SK-N-SH (cell line): ENCODE measurements at regions not wholly inside any gene's neighbourhood (a gene's known extent, or its start where the extent isn't known, plus 50 kb on each side); places are given as distances from the start of the nearest gene placed in this dataset.

Experiments used
- CTCF ChIA-PET: fragments of 300-600, 350-600 bp; formaldehyde crosslinking; extraction: SDS; loops from one replicate; lab custom pipeline; 2021; lab: Yijun Ruan, JAX
- POLR2A ChIA-PET: fragments of 350-600 bp; sonication (Branson Sonifier 250); formaldehyde crosslinking; extraction: SDS; loops from one replicate; lab custom pipeline; 2020; ENCODE audit warnings: antibody characterized with exemption, inconsistent platforms; lab: Yijun Ruan, JAX
- DNase-seq: peaks from one replicate; pipeline ENCODE4 v3.0.0; 2012
- H2AFZ ChIP-seq: fragments of 200-600 bp; sonication (generic); 2 replicates; pipeline ENCODE4 v1.8.1; 2016; ENCODE audit warnings: antibody characterized with exemption, mild to moderate bottlenecking, low read depth
- H3F3A ChIP-seq: fragments of 200-600 bp; sonication (generic); replicated peaks from 2 replicates; pipeline ENCODE3; 2016; ENCODE audit warnings: antibody characterized with exemption, mild to moderate bottlenecking; ENCODE audit not compliant: insufficient read depth
- H3K27ac ChIP-seq, 2 experiments: fragments of 200-500 bp in 1 of 2; fragments of 200-600 bp in 1 of 2; sonication (Bioruptor generic) in 1 of 2; sonication (generic), shearing (Covaris generic) in 1 of 2; 2 replicates each; pipeline versions ENCODE4 v1.5.1 to v1.6.1; 2014 to 2016; ENCODE audit warnings: low read depth in 2 of 2, inconsistent platforms in 1 of 2, low read length in 1 of 2, mild to moderate bottlenecking in 1 of 2, mixed read lengths in 1 of 2
- H3K27me3 ChIP-seq: fragments of 200-600 bp; sonication (generic), shearing (Covaris generic); 2 replicates; pipeline ENCODE4 v1.6.1; 2016; ENCODE audit warnings: mixed run types; ENCODE audit not compliant: insufficient read depth
- H3K36me3 ChIP-seq, 2 experiments: fragments of 200-500 bp in 1 of 2; fragments of 200-600 bp in 1 of 2; sonication (Bioruptor generic) in 1 of 2; sonication (generic) in 1 of 2; replicated peaks in 1 of 2; 2 replicates each; pipeline versions ENCODE3 to v1.5.1; 2014 to 2016; ENCODE audit warnings: low read length in 1 of 2, mild to moderate bottlenecking in 1 of 2; ENCODE audit not compliant: insufficient read depth in 2 of 2, control insufficient read depth in 1 of 2
- H3K4me1 ChIP-seq, 2 experiments: fragments of 200-500 bp in 1 of 2; fragments of 200-600 bp in 1 of 2; sonication (Bioruptor generic) in 1 of 2; sonication (generic), shearing (Covaris generic) in 1 of 2; 2 replicates each; pipeline versions ENCODE4 v1.5.1 to v1.6.1; 2014 to 2016; ENCODE audit warnings: low read depth in 1 of 2, low read length in 1 of 2, mixed run types in 1 of 2; ENCODE audit not compliant: insufficient read depth in 2 of 2, control insufficient read depth in 1 of 2
- H3K4me2 ChIP-seq: fragments of 200-600 bp; sonication (generic), shearing (Covaris generic); 2 replicates; pipeline ENCODE4 v1.6.1; 2017; ENCODE audit warnings: mixed run types
- H3K4me3 ChIP-seq, 2 experiments: fragments of 200-500 bp in 1 of 2; fragments of 200-600 bp in 1 of 2; sonication (Bioruptor generic) in 1 of 2; sonication (generic), shearing (Covaris generic) in 1 of 2; 2 replicates each; pipeline versions ENCODE4 v1.5.1 to v1.8.1; 2014 to 2016; ENCODE audit warnings: low read depth in 2 of 2, inconsistent platforms in 1 of 2, low read length in 1 of 2, mild to moderate bottlenecking in 1 of 2, mixed read lengths in 1 of 2, moderate library complexity in 1 of 2
- H3K79me2 ChIP-seq: fragments of 200-600 bp; sonication (generic); 2 replicates; pipeline ENCODE4 v1.8.1; 2017; ENCODE audit warnings: mild to moderate bottlenecking; ENCODE audit not compliant: insufficient read depth
- H3K9ac ChIP-seq: fragments of 200-600 bp; sonication (generic); 2 replicates; pipeline ENCODE4 v1.6.1; 2017; ENCODE audit warnings: mixed run types
- H3K9me2 ChIP-seq: fragments of 200-600 bp; sonication (generic); 2 replicates; pipeline ENCODE4 v1.6.1; 2017; ENCODE audit warnings: mixed run types
- H3K9me3 ChIP-seq: fragments of 200-600 bp; sonication (generic); 2 replicates; pipeline ENCODE4 v1.6.1; 2017; ENCODE audit warnings: mixed run types, mild to moderate bottlenecking, moderate library complexity
- H4K20me1 ChIP-seq: fragments of 200-600 bp; sonication (generic); 2 replicates; pipeline ENCODE4 v1.6.1; 2017; ENCODE audit warnings: mild to moderate bottlenecking, mixed run types; ENCODE audit not compliant: insufficient read depth
- GATA2 ChIP-seq: sonication (generic); formaldehyde crosslinking; IDR thresholded peaks from 2 replicates; pipeline ENCODE4 v1.5.0; 2020; ENCODE audit warnings: mild to moderate bottlenecking, missing genetic modification reagents
- JUND ChIP-seq: IDR thresholded peaks from 2 replicates; pipeline ENCODE4 v1.4.0; 2012
- MEF2A ChIP-seq: IDR thresholded peaks from 2 replicates; pipeline ENCODE4 v1.4.0; 2012; ENCODE audit warnings: low read depth, borderline replicate concordance
- NFIC ChIP-seq: IDR thresholded peaks from 2 replicates; pipeline ENCODE4 v1.4.0; 2012; ENCODE audit warnings: borderline replicate concordance
- POLR2AphosphoS5 ChIP-seq: IDR thresholded peaks from 2 replicates; pipeline ENCODE4 v1.6.1; 2012; ENCODE audit warnings: low read depth, low read length
- RCOR1 ChIP-seq: fragments of 150-350 bp; IDR thresholded peaks from 2 replicates; pipeline ENCODE4 v1.6.1; 2017; ENCODE audit warnings: antibody characterized with exemption, low read length
- TCF12 ChIP-seq: IDR thresholded peaks from 2 replicates; pipeline ENCODE4 v1.4.0; 2012
- TEAD4 ChIP-seq: IDR thresholded peaks from 2 replicates; pipeline ENCODE4 v1.4.0; 2012; ENCODE audit warnings: mild to moderate bottlenecking, borderline replicate concordance; ENCODE audit not compliant: insufficient read depth
- WGBS: methylation state at CpG from one replicate; pipeline ENCODE4 v1.1.6; 2017; ENCODE audit warnings: low lambda C conversion rate; 5-methylcytosine and 5-hydroxymethylcytosine counted together
- TF ChIP-seq, protein P1 (sequence below): IDR thresholded peaks from 2 replicates; pipeline ENCODE4 v1.6.1; 2012; ENCODE audit warnings: mild to moderate bottlenecking, low read depth, low read length, moderate library complexity
- TF ChIP-seq, protein P2 (sequence below): fragments of 200-600 bp; sonication (generic); IDR thresholded peaks from 2 replicates; pipeline ENCODE4 v1.6.1; 2017; ENCODE audit warnings: antibody characterized with exemption, mild to moderate bottlenecking, moderate library complexity

DNA sequence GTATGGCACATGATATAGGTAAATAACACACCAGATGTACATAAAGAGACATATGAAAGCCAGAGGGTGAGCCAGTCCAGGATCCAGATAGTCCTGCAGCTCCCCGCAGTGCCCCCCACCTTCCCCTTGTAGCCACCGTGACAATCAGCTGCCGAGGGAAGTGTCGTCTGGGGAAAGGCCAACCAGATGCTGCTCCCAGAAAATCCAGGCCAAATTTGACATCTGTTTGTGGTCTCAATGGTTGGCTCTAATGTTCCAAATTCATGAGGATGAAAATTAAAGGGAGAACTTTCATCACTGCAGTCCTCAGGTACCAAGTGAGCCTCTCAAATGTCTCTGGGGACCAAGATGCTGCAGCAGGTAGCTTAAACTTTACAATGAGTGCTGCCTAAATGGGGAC, 210.3 kb downstream of the PTEN start (continued):
- TF ChIP-seq, protein P1, sequence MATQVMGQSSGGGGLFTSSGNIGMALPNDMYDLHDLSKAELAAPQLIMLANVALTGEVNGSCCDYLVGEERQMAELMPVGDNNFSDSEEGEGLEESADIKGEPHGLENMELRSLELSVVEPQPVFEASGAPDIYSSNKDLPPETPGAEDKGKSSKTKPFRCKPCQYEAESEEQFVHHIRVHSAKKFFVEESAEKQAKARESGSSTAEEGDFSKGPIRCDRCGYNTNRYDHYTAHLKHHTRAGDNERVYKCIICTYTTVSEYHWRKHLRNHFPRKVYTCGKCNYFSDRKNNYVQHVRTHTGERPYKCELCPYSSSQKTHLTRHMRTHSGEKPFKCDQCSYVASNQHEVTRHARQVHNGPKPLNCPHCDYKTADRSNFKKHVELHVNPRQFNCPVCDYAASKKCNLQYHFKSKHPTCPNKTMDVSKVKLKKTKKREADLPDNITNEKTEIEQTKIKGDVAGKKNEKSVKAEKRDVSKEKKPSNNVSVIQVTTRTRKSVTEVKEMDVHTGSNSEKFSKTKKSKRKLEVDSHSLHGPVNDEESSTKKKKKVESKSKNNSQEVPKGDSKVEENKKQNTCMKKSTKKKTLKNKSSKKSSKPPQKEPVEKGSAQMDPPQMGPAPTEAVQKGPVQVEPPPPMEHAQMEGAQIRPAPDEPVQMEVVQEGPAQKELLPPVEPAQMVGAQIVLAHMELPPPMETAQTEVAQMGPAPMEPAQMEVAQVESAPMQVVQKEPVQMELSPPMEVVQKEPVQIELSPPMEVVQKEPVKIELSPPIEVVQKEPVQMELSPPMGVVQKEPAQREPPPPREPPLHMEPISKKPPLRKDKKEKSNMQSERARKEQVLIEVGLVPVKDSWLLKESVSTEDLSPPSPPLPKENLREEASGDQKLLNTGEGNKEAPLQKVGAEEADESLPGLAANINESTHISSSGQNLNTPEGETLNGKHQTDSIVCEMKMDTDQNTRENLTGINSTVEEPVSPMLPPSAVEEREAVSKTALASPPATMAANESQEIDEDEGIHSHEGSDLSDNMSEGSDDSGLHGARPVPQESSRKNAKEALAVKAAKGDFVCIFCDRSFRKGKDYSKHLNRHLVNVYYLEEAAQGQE = no peak
- TF ChIP-seq TEAD4 = no peak
- no peak for TF ChIP-seq MEF2A
- no peak for TF ChIP-seq TCF12

DNA sequence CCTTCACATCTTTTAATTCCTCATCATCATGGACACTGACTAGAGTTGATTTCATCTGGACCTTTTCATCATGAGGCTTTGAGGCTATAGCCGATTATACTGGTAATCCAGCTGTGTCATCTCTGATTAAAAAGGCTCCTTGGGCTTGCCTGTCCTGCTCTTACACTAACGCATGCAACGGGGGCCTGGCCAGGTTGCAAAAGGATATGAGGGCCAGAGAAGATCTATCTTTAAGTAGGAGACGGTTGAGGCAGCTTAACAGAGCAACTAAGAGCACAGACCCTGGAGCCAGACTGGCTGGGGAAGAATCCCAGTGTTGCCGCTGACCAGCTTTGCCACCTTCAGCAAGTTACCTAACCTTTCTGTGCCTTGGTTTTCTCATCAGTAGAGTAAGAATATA, 211.5 kb downstream of the PTEN start:
- ChIA-PET POLR2A (no interaction called here), CTCF (interaction anchor here (0.6 kb wide), 1 partner anchor 195 kb away, joined by 3 read pairs; no protein-coding TSS in a partner anchor)
- Histone ChIP-seq H4K20me1 (no peaks in the 10 kb centered on the region), H3K36me3 (no peaks in the 10 kb centered on the region), H3F3A (no peaks in the 10 kb centered on the region), H3K4me1 (peaks cover 0 to 10% of the 10 kb centered on the region in 2 experiments; a peak in 2 of 4 replicates), H2AFZ (no peak overlapping the region), H3K9me2 (no peaks in the 10 kb centered on the region), H3K4me2 (no peak overlapping the region), H3K9me3 (no peaks in the 10 kb centered on the region), H3K27me3 (no peaks in the 10 kb centered on the region), H3K4me3 (no peak overlapping the region), H3K79me2 (no peaks in the 10 kb centered on the region), H3K9ac (no peak overlapping the region), H3K27ac (no peak overlapping the region)
- TF ChIP-seq JUND (no peak), NFIC (no peak), GATA2 (CRISPR knock-in tag) (no peak), POLR2AphosphoS5 (no peak), RCOR1 (no peak)
- TF ChIP-seq, protein P2, sequence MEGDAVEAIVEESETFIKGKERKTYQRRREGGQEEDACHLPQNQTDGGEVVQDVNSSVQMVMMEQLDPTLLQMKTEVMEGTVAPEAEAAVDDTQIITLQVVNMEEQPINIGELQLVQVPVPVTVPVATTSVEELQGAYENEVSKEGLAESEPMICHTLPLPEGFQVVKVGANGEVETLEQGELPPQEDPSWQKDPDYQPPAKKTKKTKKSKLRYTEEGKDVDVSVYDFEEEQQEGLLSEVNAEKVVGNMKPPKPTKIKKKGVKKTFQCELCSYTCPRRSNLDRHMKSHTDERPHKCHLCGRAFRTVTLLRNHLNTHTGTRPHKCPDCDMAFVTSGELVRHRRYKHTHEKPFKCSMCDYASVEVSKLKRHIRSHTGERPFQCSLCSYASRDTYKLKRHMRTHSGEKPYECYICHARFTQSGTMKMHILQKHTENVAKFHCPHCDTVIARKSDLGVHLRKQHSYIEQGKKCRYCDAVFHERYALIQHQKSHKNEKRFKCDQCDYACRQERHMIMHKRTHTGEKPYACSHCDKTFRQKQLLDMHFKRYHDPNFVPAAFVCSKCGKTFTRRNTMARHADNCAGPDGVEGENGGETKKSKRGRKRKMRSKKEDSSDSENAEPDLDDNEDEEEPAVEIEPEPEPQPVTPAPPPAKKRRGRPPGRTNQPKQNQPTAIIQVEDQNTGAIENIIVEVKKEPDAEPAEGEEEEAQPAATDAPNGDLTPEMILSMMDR = no peak
- WGBS = 90% methylated on average over 5 of the region's 5 CpGs
- no peak for DNase-seq
